ENCODE measurements at regions not wholly inside any gene's neighbourhood (a gene's known extent, or its start where the extent isn't known, plus 50 kb on each side); places are given as distances from the start of the nearest gene placed in this dataset.

- no peaks in the 10 kb centered on the region for H3K27me3 ChIP-seq
- no peaks in the 10 kb centered on the region for H3K9me3 ChIP-seq
- DNase-seq (ENCODE audit: low spot score in 2 of 2), result no peak
- no peaks in the 10 kb centered on the region for H3K36me3 ChIP-seq
- H3K4me3 ChIP-seq, result no peak overlapping the region
- no peak overlapping the region for H3K27ac ChIP-seq
- no peak for TF ChIP-seq POLR2A (IDR thresholded peaks at IDR 0.05)
- TF ChIP-seq CTCF (IDR thresholded peaks at IDR 0.05), result no peak
- no peak for TF ChIP-seq POLR2AphosphoS5 (IDR thresholded peaks at IDR 0.05)
- intact Hi-C loops (cut with DNase I; ENCODE audit: low total_unique reads), result no loop called here
- H3K4me1 ChIP-seq, result no peaks in the 10 kb centered on the region
Measured at GRCh38 chr15:70294731-70295305, 197.1 kb upstream of the TLE3 start.

- no peak for TF ChIP-seq POLR2A (IDR thresholded peaks at IDR 0.05)
- TF ChIP-seq POLR2AphosphoS5 (IDR thresholded peaks at IDR 0.05), result no peak
- no peak for TF ChIP-seq CTCF (IDR thresholded peaks at IDR 0.05)
- H3K27me3 ChIP-seq, result no peaks in the 10 kb centered on the region
- H3K27ac ChIP-seq, result no peak overlapping the region
- no peak for DNase-seq (ENCODE audit: low spot score in 2 of 2)
- H3K36me3 ChIP-seq, result no peaks in the 10 kb centered on the region
- no peaks in the 10 kb centered on the region for H3K4me1 ChIP-seq
- H3K9me3 ChIP-seq, result no peaks in the 10 kb centered on the region
- no peak overlapping the region for H3K4me3 ChIP-seq
- intact Hi-C loops (cut with DNase I; ENCODE audit: low total_unique reads), result no loop called here
Measured at GRCh38 chr15:70293591-70294470, 196.1 kb upstream of the TLE3 start.

- Histone ChIP-seq H3K27me3 (no peaks in the 10 kb centered on the region), H3K36me3 (no peaks in the 10 kb centered on the region), H3K9me3 (no peaks in the 10 kb centered on the region), H3K4me3 (no peak overlapping the region), H3K4me1 (no peaks in the 10 kb centered on the region), H3K27ac (no peak overlapping the region)
- no peak for DNase-seq (ENCODE audit: low spot score in 2 of 2)
- no peak for TF ChIP-seq POLR2AphosphoS5 (IDR thresholded peaks at IDR 0.05)
- TF ChIP-seq POLR2A (IDR thresholded peaks at IDR 0.05), result no peak
- no peak for TF ChIP-seq CTCF (IDR thresholded peaks at IDR 0.05)
- intact Hi-C loops (cut with DNase I; ENCODE audit: low total_unique reads), result no loop called here
Measured at GRCh38 chr15:70293138-70293537, 195.4 kb upstream of the TLE3 start.

GRCh38 chr15:70292076-70292760 is 194.5 kb upstream of the TLE3 start:
- Histone ChIP-seq H3K4me3 (no peak overlapping the region), H3K4me1 (no peaks in the 10 kb centered on the region), H3K36me3 (no peaks in the 10 kb centered on the region), H3K27me3 (no peaks in the 10 kb centered on the region), H3K27ac (no peak overlapping the region), H3K9me3 (no peaks in the 10 kb centered on the region)
- intact Hi-C loops (cut with DNase I; ENCODE audit: low total_unique reads), result no loop called here
- no peak for TF ChIP-seq POLR2A (IDR thresholded peaks at IDR 0.05)
- TF ChIP-seq CTCF (IDR thresholded peaks at IDR 0.05), result no peak
- no peak for TF ChIP-seq POLR2AphosphoS5 (IDR thresholded peaks at IDR 0.05)
- no peak for DNase-seq (ENCODE audit: low spot score in 2 of 2)
